Activated B cell treated with CpG ODN at 0.5 μM for 24 hours (primary cell): ENCODE measurements at regions not wholly inside any gene's neighbourhood (a gene's known extent, or its start where the extent isn't known, plus 50 kb on each side); places are given as distances from the start of the nearest gene placed in this dataset.

Experiments used
- ATAC-seq: fragments of 200-7000 bp; cut with Tn5 transposase; one replicate; pipeline ENCODE4 v1.10.0; 2021; ENCODE audit warnings: low read depth, mild to moderate bottlenecking, moderate library complexity
- CTCF ChIA-PET: fragments of 350-600 bp; sonication (Branson Sonifier 250); formaldehyde crosslinking; loops from one replicate; lab custom pipeline; 2021; ENCODE audit warnings: antibody characterized with exemption; lab: Charles Lee
- POLR2A ChIA-PET: fragments of 350-600 bp; sonication (Branson Sonifier 250); formaldehyde crosslinking; loops from one replicate; lab custom pipeline; 2021; ENCODE audit warnings: antibody characterized with exemption; lab: Charles Lee
- DNase-seq: peaks from one replicate; pipeline ENCODE4 v3.0.0; 2022
- H3K27ac Mint-ChIP-seq: one replicate; pipeline ENCODE4 v1.8.0; 2020; ENCODE audit warnings: mixed read lengths
- H3K27me3 Mint-ChIP-seq: one replicate; pipeline ENCODE4 v1.8.0; 2021; ENCODE audit warnings: mixed read lengths
- H3K36me3 Mint-ChIP-seq: one replicate; pipeline ENCODE4 v1.8.0; 2021; ENCODE audit warnings: low read depth, mixed read lengths
- H3K4me1 Mint-ChIP-seq: one replicate; pipeline ENCODE4 v1.8.0; 2021; ENCODE audit warnings: mixed read lengths
- H3K4me3 Mint-ChIP-seq: one replicate; pipeline ENCODE4 v1.8.0; 2020; ENCODE audit warnings: mild to moderate bottlenecking, mixed read lengths
- H3K9me3 Mint-ChIP-seq: one replicate; pipeline ENCODE4 v1.8.0; 2020; ENCODE audit warnings: mixed read lengths
- CTCF ChIP-seq: fragments of 200-600 bp; IDR thresholded peaks from one replicate; pipeline ENCODE4 v1.8.0; 2022; ENCODE audit warnings: antibody characterized with exemption, mild to moderate bottlenecking
- intact Hi-C: fragments of 100-400 bp; cut with micrococcal nuclease; formaldehyde crosslinking; loops from one replicate; pipeline ENCODE4 v1.15.1; 2024

- no peak overlapping the region for H3K27ac Mint-ChIP-seq
Observed at GRCh38 chr6:8672882-8673281, 237.5 kb upstream of the SLC35B3 start.

GRCh38 chr6:8670792-8671191 lies 235.4 kb upstream of the SLC35B3 start:
- Mint-ChIP-seq H3K27me3 (no peaks in the 10 kb centered on the region), H3K9me3 (peaks cover 11% of the 10 kb centered on the region), H3K36me3 (no peaks in the 10 kb centered on the region), H3K4me3 (no peak overlapping the region), H3K4me1 (peaks cover 14% of the 10 kb centered on the region), H3K27ac (no peak overlapping the region)
- ATAC-seq, result no peak
- POLR2A ChIA-PET, result no interaction called here
- TF ChIP-seq CTCF, result no peak
- intact Hi-C loops, result loop anchor here (10.0 kb wide), 1 partner anchor 236 kb away; the partner anchor contains the start of gene SLC35B3
- DNase-seq, result no peak
- CTCF ChIA-PET, result no interaction called here

More at GRCh38 chr6:8672882-8673281, 237.5 kb upstream of the SLC35B3 start:
- Mint-ChIP-seq H3K27me3 (no peaks in the 10 kb centered on the region), H3K4me1 (peaks cover 14% of the 10 kb centered on the region), H3K36me3 (no peaks in the 10 kb centered on the region), H3K9me3 (peaks cover 10% of the 10 kb centered on the region), H3K4me3 (no peak overlapping the region)
- ChIA-PET CTCF (no interaction called here), POLR2A (no interaction called here)
- intact Hi-C loops, result loop anchor here (10.0 kb wide), 1 partner anchor 238 kb away; the partner anchor contains the start of gene SLC35B3
- DNase-seq, result no peak
- TF ChIP-seq CTCF, result no peak
- no peak for ATAC-seq

- H3K27ac Mint-ChIP-seq, result no peak overlapping the region
- H3K4me3 Mint-ChIP-seq, result no peak overlapping the region
- ATAC-seq (no peak), DNase-seq (no peak)
- POLR2A ChIA-PET, result no interaction called here
- intact Hi-C loops, result no loop called here
- H3K27me3 Mint-ChIP-seq, result no peaks in the 10 kb centered on the region
- H3K4me1 Mint-ChIP-seq, result no peaks in the 10 kb centered on the region
- no peak for TF ChIP-seq CTCF
- H3K9me3 Mint-ChIP-seq, result peaks cover 3% of the 10 kb centered on the region
- H3K36me3 Mint-ChIP-seq, result no peaks in the 10 kb centered on the region
- CTCF ChIA-PET, result no interaction called here
Observed at GRCh38 chr6:8664700-8665099, 229.4 kb upstream of the SLC35B3 start.

GRCh38 chr6:8664070-8664469 lies 228.7 kb upstream of the SLC35B3 start:
- Mint-ChIP-seq H3K4me1 (no peaks in the 10 kb centered on the region), H3K9me3 (peaks cover 2% of the 10 kb centered on the region), H3K4me3 (no peak overlapping the region), H3K27ac (no peak overlapping the region), H3K36me3 (no peaks in the 10 kb centered on the region), H3K27me3 (no peaks in the 10 kb centered on the region)
- intact Hi-C loops, result no loop called here
- ChIA-PET POLR2A (no interaction called here), CTCF (no interaction called here)
- no peak for ATAC-seq
- TF ChIP-seq CTCF, result no peak
- no peak for DNase-seq

- no peaks in the 10 kb centered on the region for H3K36me3 Mint-ChIP-seq
- no peaks in the 10 kb centered on the region for H3K27me3 Mint-ChIP-seq
- ATAC-seq (no peak), DNase-seq (no peak)
- TF ChIP-seq CTCF, result no peak
- no peaks in the 10 kb centered on the region for H3K9me3 Mint-ChIP-seq
- POLR2A ChIA-PET, result no interaction called here
- intact Hi-C loops, result no loop called here
- H3K4me3 Mint-ChIP-seq, result no peak overlapping the region
- CTCF ChIA-PET, result no interaction called here
- H3K4me1 Mint-ChIP-seq, result no peaks in the 10 kb centered on the region
- no peak overlapping the region for H3K27ac Mint-ChIP-seq
Observed at GRCh38 chr6:8659404-8660189, 224.3 kb upstream of the SLC35B3 start.
